ENCODE measurements at regions not wholly inside any gene's neighbourhood (a gene's known extent, or its start where the extent isn't known, plus 50 kb on each side); places are given as distances from the start of the nearest gene placed in this dataset.

- H3K27ac Mint-ChIP-seq: no peak overlapping the region
- peaks cover 17% of the 10 kb centered on the region for H3K27me3 Mint-ChIP-seq
- no peaks in the 10 kb centered on the region for H3K36me3 ChIP-seq (ENCODE audit: insufficient read depth, low read length)
- POLR2A ChIA-PET: no interaction called here
- no peaks in the 10 kb centered on the region for H3K4me1 ChIP-seq (ENCODE audit: insufficient read depth, low read length)
- no peak overlapping the region for H3K4me3 ChIP-seq (ENCODE audit: low read length)
- no peak overlapping the region for H3K27ac ChIP-seq (ENCODE audit: low read depth in 1 of 2, low read length in 2 of 2)
- H3K9me3 ChIP-seq (ENCODE audit: control insufficient read depth in 1 of 2, insufficient read depth in 1 of 2, low read length in 2 of 2): no peaks in the 10 kb centered on the region
- no peak overlapping the region for H3K4me3 Mint-ChIP-seq
- CTCF ChIA-PET: no interaction called here
- no peak for DNase-seq
- no peaks in the 10 kb centered on the region for H3K27me3 ChIP-seq (ENCODE audit: control insufficient read depth in 1 of 2, insufficient read depth in 2 of 2, low read length in 2 of 2)
- H3K9me3 Mint-ChIP-seq: peaks cover under 1% of the 10 kb centered on the region
- no peaks in the 10 kb centered on the region for H3K4me1 Mint-ChIP-seq (ENCODE audit: low read depth)
- H3K36me3 Mint-ChIP-seq (ENCODE audit: low read depth): no peaks in the 10 kb centered on the region
- ATAC-seq (ENCODE audit: poor library complexity): no peak
- no peak for TF ChIP-seq CTCF (IDR thresholded peaks at IDR 0.05)
- intact Hi-C loops (cut with DNase I, micrococcal nuclease): no loop called here
Observed at GRCh38 chr5:148939676-148940075, 113.3 kb downstream of the ADRB2 start.

- intact Hi-C loops (cut with DNase I, micrococcal nuclease): no loop called here
- Histone ChIP-seq H3K9me3 (ENCODE audit: control insufficient read depth in 1 of 2, insufficient read depth in 1 of 2, low read length in 2 of 2) (no peaks in the 10 kb centered on the region), H3K27me3 (ENCODE audit: control insufficient read depth in 1 of 2, insufficient read depth in 2 of 2, low read length in 2 of 2) (no peaks in the 10 kb centered on the region), H3K4me3 (ENCODE audit: low read length) (no peak overlapping the region), H3K36me3 (ENCODE audit: insufficient read depth, low read length) (no peaks in the 10 kb centered on the region), H3K27ac (ENCODE audit: low read depth in 1 of 2, low read length in 2 of 2) (no peak overlapping the region), H3K4me1 (ENCODE audit: insufficient read depth, low read length) (no peaks in the 10 kb centered on the region)
- ATAC-seq (ENCODE audit: poor library complexity) (no peak), DNase-seq (no peak)
- Mint-ChIP-seq H3K27me3 (peaks cover 17% of the 10 kb centered on the region), H3K36me3 (ENCODE audit: low read depth) (no peaks in the 10 kb centered on the region), H3K9me3 (peaks cover 3% of the 10 kb centered on the region), H3K27ac (no peak overlapping the region), H3K4me1 (ENCODE audit: low read depth) (no peaks in the 10 kb centered on the region), H3K4me3 (no peak overlapping the region)
- POLR2A ChIA-PET: no interaction called here
- no peak for TF ChIP-seq CTCF (IDR thresholded peaks at IDR 0.05)
- CTCF ChIA-PET: no interaction called here
Observed at GRCh38 chr5:148941810-148942209, 115.4 kb downstream of the ADRB2 start.

GRCh38 chr5:148949841-148950470 lies 112.9 kb downstream of the SH3TC2 start:
- no peaks in the 10 kb centered on the region for H3K36me3 Mint-ChIP-seq (ENCODE audit: low read depth)
- no peaks in the 10 kb centered on the region for H3K4me1 ChIP-seq (ENCODE audit: insufficient read depth, low read length)
- H3K27ac Mint-ChIP-seq: no peak overlapping the region
- H3K9me3 ChIP-seq (ENCODE audit: control insufficient read depth in 1 of 2, insufficient read depth in 1 of 2, low read length in 2 of 2): no peaks in the 10 kb centered on the region
- H3K4me3 Mint-ChIP-seq: no peak overlapping the region
- intact Hi-C loops (cut with DNase I, micrococcal nuclease): loop anchor here in 1 of 2 experiments (10.0 kb wide), 1 partner anchor 105 kb away; no protein-coding TSS in a partner anchor
- H3K4me3 ChIP-seq (ENCODE audit: low read length): no peak overlapping the region
- H3K27ac ChIP-seq (ENCODE audit: low read depth in 1 of 2, low read length in 2 of 2): no peak overlapping the region
- ChIA-PET CTCF (no interaction called here), POLR2A (no interaction called here)
- no peaks in the 10 kb centered on the region for H3K27me3 Mint-ChIP-seq
- no peaks in the 10 kb centered on the region for H3K9me3 Mint-ChIP-seq
- DNase-seq (no peak), ATAC-seq (ENCODE audit: poor library complexity) (no peak)
- H3K36me3 ChIP-seq (ENCODE audit: insufficient read depth, low read length): no peaks in the 10 kb centered on the region
- no peaks in the 10 kb centered on the region for H3K27me3 ChIP-seq (ENCODE audit: control insufficient read depth in 1 of 2, insufficient read depth in 2 of 2, low read length in 2 of 2)
- H3K4me1 Mint-ChIP-seq (ENCODE audit: low read depth): no peaks in the 10 kb centered on the region
- no peak for TF ChIP-seq CTCF (IDR thresholded peaks at IDR 0.05)
